CMK (cell line): ENCODE measurements at regions not wholly inside any gene's neighbourhood (a gene's known extent, or its start where the extent isn't known, plus 50 kb on each side); places are given as distances from the start of the nearest gene placed in this dataset.

Source experiments
- DNase-seq: peaks from one replicate; pipeline ENCODE4 v3.0.0-alpha.2; 2010; ENCODE audit warnings: low read depth

DNA sequence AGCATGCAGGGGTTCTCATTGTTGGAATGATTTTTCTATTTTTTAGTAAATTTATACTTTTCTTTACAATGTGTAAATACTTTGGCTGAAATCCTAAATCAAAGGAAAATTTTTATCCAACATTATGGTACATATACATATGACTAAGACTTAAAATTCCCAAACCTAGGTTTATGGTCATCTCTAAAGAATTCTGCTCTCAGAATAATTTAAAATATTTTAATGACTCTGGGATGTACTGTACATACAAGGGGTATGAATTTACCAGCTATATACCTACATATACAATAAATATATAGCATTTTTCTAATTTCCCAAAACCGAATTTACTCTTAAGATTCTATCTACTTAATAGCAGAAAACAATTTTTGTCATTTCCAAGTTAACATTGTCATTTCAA, 137.9 kb upstream of the POU1F1 start:
- no peak for DNase-seq

GRCh38 chr3:87413814-87414213, 137.4 kb upstream of the POU1F1 start:
- DNase-seq: no peak

GRCh38 chr3:87410110-87410509, 133.7 kb upstream of the POU1F1 start:
- no peak for DNase-seq

DNA sequence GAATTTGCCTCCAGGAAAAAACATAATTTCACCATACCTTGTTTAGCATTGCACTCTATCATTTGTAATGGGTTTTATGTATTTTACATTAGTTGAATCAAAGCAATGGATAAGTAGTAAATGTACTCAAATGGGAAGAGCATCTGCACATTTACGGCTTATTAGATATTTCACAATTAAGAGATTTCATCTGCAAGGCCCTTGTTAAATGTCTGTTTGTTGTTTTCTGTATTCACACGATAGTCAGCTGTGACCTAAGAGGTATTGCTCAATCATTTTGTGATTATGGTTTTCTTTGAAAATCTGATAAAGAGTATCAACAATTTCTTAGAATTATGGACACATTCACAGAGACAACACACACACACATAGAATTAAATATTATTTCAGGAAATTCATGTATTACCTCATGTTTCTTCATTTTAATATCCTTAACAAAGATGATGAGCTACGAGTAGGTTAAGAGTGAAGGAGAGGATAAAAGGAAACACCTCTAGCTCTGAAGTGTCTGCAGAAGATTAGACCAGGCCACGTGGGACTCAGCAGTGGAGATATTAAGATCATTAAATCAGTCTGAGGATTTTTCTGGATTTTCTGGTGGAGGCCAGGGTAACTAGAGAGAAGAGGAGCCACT, 121.9 kb upstream of the POU1F1 start:
- DNase-seq: no peak

DNA sequence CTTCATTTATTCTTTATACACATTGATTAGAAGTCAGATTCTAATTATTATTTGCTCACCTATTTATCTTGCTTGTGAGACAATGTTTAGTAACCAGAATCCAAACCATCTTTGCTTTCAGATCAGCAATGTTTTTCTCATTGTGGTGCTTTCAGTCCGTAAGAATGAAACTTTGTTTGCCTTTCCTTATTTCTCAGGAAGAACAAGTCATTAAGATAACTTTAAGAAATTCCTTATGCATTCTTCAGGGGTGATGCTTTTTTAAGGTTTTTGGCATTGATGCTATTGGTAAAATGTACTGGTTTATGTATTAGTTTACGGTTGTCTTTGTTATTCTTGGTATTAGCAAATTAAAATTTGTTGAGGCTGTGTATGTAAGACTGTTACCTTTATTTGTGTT, 120.8 kb upstream of the POU1F1 start:
- DNase-seq: no peak

DNA sequence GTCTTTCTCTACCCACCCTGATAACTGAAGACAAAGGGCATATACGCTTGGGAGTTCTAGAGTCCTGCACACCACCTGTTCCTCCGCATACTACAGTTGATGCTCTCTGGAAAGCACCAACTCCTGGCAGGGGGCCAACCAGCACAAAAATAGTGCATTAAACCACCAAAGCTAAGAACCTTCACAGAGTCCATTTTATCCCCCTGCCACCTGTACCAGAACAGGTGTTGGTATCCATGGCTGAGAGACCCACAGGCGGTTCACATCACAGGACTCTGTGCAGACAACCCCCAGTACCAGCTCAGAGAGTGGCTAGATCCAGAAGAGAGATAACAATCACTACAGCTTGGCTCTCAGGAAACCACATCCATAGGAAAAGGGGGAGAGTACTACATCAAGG, 114.4 kb upstream of the POU1F1 start:
- DNase-seq: no peak

DNA sequence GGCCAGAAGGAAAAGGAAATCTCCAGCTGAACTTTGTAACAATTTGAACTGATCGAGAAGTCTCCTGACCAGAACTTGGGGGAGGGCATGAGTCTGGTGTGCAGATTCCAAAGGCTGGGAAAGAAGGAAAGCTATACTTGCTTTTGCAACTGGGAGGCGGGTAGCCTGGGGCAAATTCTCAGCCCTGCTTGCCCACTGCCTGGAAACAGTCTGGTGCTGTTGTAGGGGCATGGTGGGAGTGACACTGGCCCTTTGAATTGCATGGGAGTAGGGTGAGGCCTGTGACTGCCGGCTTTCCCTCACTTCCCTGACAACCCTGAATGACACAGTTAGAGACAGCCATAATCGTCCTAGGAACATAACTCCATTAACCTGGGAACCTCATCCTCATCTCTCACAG, 114.0 kb upstream of the POU1F1 start:
- DNase-seq: no peak

DNA sequence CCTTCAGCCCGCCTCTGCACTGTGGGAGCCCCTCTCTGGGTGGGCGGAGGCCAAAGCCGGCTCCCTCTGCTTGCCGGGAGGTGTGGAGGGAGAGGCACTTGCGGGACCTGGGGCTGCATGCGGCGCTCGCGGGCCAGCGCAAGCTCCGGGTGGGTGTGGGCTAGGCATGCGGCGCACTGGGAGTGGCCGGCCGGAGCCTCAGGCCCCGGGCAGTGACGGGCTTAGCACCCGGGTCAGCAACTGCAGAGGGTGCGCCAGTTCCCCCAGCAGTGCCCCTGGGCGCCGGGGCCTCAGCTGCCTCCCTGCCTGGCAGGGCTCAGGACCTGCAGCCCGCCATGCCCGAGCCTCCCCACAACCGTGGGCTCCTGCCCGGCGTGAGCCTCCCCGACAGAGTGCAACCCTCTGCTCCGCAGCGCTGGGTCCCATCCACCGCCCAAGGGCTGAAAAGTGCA, 98.9 kb upstream of the POU1F1 start:
- DNase-seq: no peak

- DNase-seq: no peak
Observed at GRCh38 chr3:87370007-87370406, 93.6 kb upstream of the POU1F1 start.

- no peak for DNase-seq
Observed at GRCh38 chr3:87367736-87368135, 91.4 kb upstream of the POU1F1 start.

DNA sequence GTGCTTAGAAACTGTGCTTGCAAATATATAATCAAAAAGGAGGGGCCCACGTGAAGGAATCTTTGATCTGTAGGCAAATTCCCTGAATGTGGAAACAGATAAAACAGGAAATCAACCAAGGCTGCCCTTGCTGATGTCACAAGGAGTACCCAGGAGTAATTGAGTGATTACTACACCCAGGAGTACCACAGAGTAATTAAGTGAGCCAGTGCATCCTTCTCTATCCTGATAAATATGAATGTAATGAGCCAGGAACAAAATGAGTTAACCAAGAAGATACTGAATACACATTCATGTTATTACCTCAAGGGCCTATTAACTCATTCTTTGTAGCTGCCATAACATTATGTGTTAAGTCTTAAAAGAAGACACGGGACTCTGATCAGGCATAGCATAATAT, 87.3 kb upstream of the POU1F1 start:
- no peak for DNase-seq

- DNase-seq: no peak
Observed at GRCh38 chr3:87361956-87362355, 85.6 kb upstream of the POU1F1 start.

GRCh38 chr3:87361271-87361670, 84.9 kb upstream of the POU1F1 start:
- no peak for DNase-seq

- DNase-seq: no peak
Observed at GRCh38 chr3:87359826-87360225, 83.4 kb upstream of the POU1F1 start.

- DNase-seq: no peak
Observed at GRCh38 chr3:87359025-87359424, 82.6 kb upstream of the POU1F1 start.

GRCh38 chr3:87358066-87358465, 81.7 kb upstream of the POU1F1 start:
- DNase-seq: no peak

DNA sequence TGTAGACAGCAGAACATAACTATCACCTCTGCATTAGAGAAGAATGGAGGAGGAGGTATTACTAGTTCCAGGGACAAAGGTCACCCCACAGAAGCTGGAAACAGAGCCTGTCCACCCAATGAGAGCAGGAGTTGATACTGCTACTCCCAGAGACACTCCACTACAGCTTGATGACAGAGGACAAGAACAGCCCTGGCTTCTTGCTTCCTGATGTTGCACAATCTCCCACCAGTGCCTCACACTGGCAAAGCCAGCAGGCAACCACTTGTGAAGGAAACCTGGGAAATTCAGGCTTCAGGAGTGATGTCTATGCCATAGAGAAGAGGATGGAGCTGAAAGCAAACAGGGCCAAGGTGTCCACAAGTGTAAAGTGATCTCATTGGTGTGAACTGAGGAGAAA, 78.0 kb upstream of the POU1F1 start:
- no peak for DNase-seq

GRCh38 chr3:87351937-87352336, 75.6 kb upstream of the POU1F1 start:
- no peak for DNase-seq

DNA sequence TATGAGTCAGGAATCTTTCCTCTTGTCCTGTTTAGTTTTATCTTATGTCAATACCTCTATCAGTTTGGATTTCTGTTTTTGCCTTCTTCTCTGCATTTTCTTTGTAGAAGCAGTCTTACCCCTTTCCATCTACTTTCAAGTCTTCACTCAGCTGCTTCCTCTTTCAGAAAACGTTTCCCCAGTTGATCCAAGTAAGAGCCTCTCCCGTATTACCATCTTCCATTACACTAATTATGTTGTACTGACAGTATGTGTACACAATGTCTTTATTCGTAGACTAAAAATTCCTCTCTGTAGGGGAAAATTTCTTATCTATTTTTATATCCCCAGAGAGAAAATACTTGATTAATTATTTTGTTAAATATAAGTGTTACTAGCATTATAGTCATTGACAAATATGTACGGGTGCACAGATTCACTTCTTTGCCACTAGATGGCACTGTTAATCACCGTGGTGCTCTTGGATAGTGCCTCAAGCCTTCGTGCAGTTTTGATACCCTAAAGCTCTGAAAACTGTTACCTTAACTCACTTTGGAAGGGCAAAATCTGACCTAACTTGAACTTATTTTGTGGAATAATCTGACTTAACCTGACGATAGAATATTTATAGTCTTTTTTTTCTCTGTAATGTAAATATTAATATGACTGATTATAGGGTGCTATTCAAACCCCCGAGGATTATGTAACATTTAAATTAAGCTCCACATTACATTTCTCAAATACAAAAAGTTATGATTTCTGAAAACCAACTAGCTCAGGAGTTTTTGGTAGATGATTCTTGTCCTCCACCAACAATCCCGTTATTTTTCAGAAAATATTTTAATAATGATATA, 74.2 kb upstream of the POU1F1 start:
- DNase-seq: peak; percentile 1

DNA sequence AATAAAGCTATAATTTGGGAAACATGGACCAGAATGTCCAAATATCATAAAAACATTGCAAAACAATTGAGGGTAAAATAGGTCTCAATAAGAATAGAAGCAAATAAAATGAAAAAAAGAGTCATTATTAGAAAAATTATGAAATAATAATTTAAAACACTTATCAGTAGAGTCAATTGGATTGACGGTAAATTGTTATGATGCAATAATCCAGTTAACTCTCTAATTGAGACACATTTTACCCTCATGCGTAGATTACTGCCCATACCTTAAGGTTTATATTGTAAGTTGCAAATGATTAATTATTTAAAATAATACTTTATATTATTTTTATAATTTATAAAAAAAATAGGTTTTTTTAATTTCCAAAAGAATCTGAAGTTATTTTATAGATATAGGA, 73.4 kb upstream of the POU1F1 start:
- DNase-seq: no peak

GRCh38 chr3:87336761-87337160, 60.4 kb upstream of the POU1F1 start:
- no peak for DNase-seq

GRCh38 chr3:87335931-87336330, 59.5 kb upstream of the POU1F1 start:
- no peak for DNase-seq

- no peak for DNase-seq
Observed at GRCh38 chr3:87333393-87333892, 57.1 kb upstream of the POU1F1 start.

DNA sequence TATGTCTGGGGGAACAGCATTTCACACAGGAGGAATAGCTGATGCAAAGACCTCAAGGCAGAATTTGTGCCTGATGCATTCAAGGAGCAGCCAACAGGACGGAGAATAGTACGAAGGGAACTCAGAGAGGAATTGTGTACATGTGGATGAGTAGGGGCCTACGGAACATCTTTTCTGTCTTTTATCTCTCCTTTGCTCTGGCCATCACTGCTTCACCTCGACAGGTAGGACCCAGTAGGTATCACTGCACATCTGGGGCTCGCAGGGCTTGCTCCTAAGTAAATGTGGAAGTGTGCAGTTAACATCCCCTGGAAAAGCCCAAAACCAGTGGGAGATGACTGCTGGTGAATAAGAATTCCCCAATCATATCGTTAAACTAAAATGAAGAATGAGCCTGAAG, 56.4 kb upstream of the POU1F1 start:
- DNase-seq: no peak
